MCF 10A (cell line): ENCODE measurements at regions not wholly inside any gene's neighbourhood (a gene's known extent, or its start where the extent isn't known, plus 50 kb on each side); places are given as distances from the start of the nearest gene placed in this dataset.

ENCODE experiments used
- BruUV-seq: library from RNA; stranded (reverse); fragments of 400-500 nt; replicated peaks from 2 replicates; lab custom pipeline; 2021; lab: Mats Ljungman, UMichigan
- CTCF ChIA-PET: fragments of 300-600 bp; sonication (Branson Sonifier 250); formaldehyde crosslinking; extraction: SDS; loops from one replicate; lab custom pipeline; 2021; ENCODE audit warnings: antibody characterized with exemption, inconsistent platforms; lab: Yijun Ruan, JAX
- POLR2A ChIA-PET: fragments of 300-600, 350-650 bp; sonication (Branson Sonifier 250); formaldehyde crosslinking; extraction: SDS; loops from one replicate; lab custom pipeline; 2020; ENCODE audit warnings: antibody characterized with exemption, inconsistent platforms; lab: Yijun Ruan, JAX
- DNase-seq: peaks from one replicate; pipeline ENCODE4 v3.0.0-alpha.2; 2018; ENCODE audit not compliant: unreplicated experiment
- H3K27ac Mint-ChIP-seq: one replicate; pipeline ENCODE4 v1.8.0; 2022; ENCODE audit warnings: mild to moderate bottlenecking, low read depth, mixed read lengths; ENCODE audit not compliant: unreplicated experiment
- H3K27me3 Mint-ChIP-seq: one replicate; pipeline ENCODE4 v1.8.0; 2022; ENCODE audit warnings: mixed read lengths; ENCODE audit not compliant: insufficient read depth, unreplicated experiment
- H3K36me3 Mint-ChIP-seq: one replicate; pipeline ENCODE4 v1.8.0; 2022; ENCODE audit warnings: mild to moderate bottlenecking, moderate library complexity, mixed read lengths; ENCODE audit not compliant: insufficient read depth, unreplicated experiment
- H3K4me1 Mint-ChIP-seq: one replicate; pipeline ENCODE4 v1.8.0; 2022; ENCODE audit warnings: mixed read lengths; ENCODE audit not compliant: insufficient read depth, unreplicated experiment
- H3K4me3 Mint-ChIP-seq: one replicate; pipeline ENCODE4 v1.8.0; 2022; ENCODE audit warnings: mild to moderate bottlenecking, moderate library complexity, mixed read lengths; ENCODE audit not compliant: unreplicated experiment
- H3K9me3 Mint-ChIP-seq: one replicate; pipeline ENCODE4 v1.8.0; 2022; ENCODE audit warnings: mixed read lengths; ENCODE audit not compliant: unreplicated experiment
- intact Hi-C: fragments of 100-400 bp; cut with micrococcal nuclease; formaldehyde crosslinking; loops from 2 replicates; pipeline ENCODE4 v1.14.1; 2022
- TF ChIP-seq, protein P1 (sequence below): fragments of 200-600 bp; IDR thresholded peaks from one replicate; pipeline ENCODE4 v1.8.0; 2022; ENCODE audit warnings: antibody characterized with exemption, mild to moderate bottlenecking; ENCODE audit not compliant: unreplicated experiment

DNA sequence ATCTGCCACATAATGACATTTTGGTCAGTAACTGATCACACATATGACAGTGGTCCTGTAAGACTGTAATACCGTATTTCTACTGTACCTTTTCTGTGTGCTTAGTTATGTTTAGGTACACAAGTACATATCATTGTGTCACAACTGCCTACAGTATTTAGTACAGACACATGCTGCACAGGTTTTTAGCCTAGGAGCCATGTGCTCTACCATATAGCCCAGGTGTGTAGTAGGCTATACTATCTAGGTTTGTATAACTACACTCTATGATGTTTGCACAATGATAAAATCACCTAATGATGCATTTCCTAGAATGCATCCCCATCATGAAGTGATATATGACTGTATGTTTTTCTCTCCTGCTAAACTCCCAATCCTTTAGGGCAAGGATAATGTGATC is 61.2 kb upstream of the MIR17HG start:
- Mint-ChIP-seq H3K4me3 (no peak overlapping the region), H3K36me3 (no peaks in the 10 kb centered on the region), H3K27ac (no peak overlapping the region), H3K4me1 (no peaks in the 10 kb centered on the region), H3K9me3 (no peaks in the 10 kb centered on the region), H3K27me3 (peaks cover 84% of the 10 kb centered on the region)
- intact Hi-C loops = no loop called here
- TF ChIP-seq, protein P1, sequence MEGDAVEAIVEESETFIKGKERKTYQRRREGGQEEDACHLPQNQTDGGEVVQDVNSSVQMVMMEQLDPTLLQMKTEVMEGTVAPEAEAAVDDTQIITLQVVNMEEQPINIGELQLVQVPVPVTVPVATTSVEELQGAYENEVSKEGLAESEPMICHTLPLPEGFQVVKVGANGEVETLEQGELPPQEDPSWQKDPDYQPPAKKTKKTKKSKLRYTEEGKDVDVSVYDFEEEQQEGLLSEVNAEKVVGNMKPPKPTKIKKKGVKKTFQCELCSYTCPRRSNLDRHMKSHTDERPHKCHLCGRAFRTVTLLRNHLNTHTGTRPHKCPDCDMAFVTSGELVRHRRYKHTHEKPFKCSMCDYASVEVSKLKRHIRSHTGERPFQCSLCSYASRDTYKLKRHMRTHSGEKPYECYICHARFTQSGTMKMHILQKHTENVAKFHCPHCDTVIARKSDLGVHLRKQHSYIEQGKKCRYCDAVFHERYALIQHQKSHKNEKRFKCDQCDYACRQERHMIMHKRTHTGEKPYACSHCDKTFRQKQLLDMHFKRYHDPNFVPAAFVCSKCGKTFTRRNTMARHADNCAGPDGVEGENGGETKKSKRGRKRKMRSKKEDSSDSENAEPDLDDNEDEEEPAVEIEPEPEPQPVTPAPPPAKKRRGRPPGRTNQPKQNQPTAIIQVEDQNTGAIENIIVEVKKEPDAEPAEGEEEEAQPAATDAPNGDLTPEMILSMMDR = no peak
- CTCF ChIA-PET = no interaction called here
- no peak for DNase-seq
- POLR2A ChIA-PET = no interaction called here
- no TSS peak for BruUV-seq

DNA sequence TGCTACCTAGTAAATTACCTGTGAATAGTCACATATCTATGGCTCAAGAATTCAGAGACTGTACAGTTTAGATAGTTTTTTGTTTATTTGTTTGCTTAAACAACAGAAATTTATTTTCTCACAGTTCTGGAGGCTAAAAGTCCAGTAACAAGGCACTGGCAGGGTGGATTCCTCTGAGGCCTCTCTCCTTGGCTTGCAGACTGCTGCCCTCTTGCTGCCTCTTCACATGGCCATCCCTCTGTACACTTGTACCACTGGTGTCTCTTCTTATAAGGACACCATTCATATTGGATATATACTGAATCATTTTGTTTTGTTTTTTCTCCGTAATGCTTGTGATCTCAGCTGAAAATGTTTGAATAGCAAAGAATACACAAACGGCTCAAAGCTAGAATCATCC is 56.4 kb upstream of the MIR17HG start:
- TF ChIP-seq, protein P1 = no peak
- H3K36me3 Mint-ChIP-seq = no peaks in the 10 kb centered on the region
- peaks cover 79% of the 10 kb centered on the region for H3K27me3 Mint-ChIP-seq
- no peak overlapping the region for H3K27ac Mint-ChIP-seq
- DNase-seq = no peak
- no peak overlapping the region for H3K4me3 Mint-ChIP-seq
- no TSS peak for BruUV-seq
- ChIA-PET CTCF (no interaction called here), POLR2A (no interaction called here)
- H3K4me1 Mint-ChIP-seq = no peaks in the 10 kb centered on the region
- intact Hi-C loops = no loop called here
- no peaks in the 10 kb centered on the region for H3K9me3 Mint-ChIP-seq

GRCh38 chr13:91292630-91293221 is 54.8 kb upstream of the MIR17HG start:
- H3K36me3 Mint-ChIP-seq = no peaks in the 10 kb centered on the region
- H3K4me1 Mint-ChIP-seq = no peaks in the 10 kb centered on the region
- BruUV-seq = no TSS peak
- intact Hi-C loops = no loop called here
- H3K27me3 Mint-ChIP-seq = peaks cover 86% of the 10 kb centered on the region
- DNase-seq = no peak
- H3K4me3 Mint-ChIP-seq = no peak overlapping the region
- TF ChIP-seq, protein P1 = no peak
- H3K27ac Mint-ChIP-seq = no peak overlapping the region
- CTCF ChIA-PET = no interaction called here
- H3K9me3 Mint-ChIP-seq = no peaks in the 10 kb centered on the region
- POLR2A ChIA-PET = no interaction called here

DNA sequence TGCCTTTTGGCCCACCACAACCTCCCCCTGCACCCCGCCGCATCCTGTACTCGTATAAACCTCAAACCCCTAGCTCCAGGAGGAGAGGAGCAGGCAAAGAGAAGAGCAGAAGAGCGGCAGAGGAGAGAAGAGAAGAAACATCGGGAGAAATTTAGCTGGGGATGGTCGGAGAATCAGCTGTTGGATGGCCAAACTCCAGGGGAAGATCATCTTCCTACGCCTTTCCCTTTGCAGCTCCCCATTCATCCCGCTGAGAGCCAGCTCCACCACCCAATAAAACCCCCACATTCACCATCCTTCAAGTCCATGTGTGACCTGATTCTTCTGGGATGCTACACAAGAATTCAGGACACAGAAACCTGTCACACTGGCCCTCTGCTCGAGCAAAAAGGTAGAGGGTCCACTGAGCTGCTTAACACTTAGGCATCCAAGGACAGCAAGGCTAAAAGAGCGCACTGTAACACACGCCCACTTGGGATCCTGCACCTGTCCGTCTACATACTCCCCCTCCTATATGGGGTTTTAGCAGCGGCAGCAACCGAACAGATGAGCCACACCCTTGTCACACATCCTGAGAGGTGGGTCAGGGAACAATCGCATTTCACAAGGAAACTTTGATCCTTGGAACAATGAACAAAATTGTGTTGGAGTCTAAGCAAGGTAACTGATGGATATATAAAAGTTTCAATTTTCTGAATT is 51.6 kb upstream of the MIR17HG start:
- no peak overlapping the region for H3K27ac Mint-ChIP-seq
- BruUV-seq = no TSS peak
- DNase-seq = no peak
- TF ChIP-seq, protein P1 = no peak
- CTCF ChIA-PET = interaction anchor here (0.6 kb wide), 2 partner anchors 51 to 383 kb away, joined by 3 to 4 read pairs; no protein-coding TSS in a partner anchor
- no peaks in the 10 kb centered on the region for H3K4me1 Mint-ChIP-seq
- H3K4me3 Mint-ChIP-seq = no peak overlapping the region
- POLR2A ChIA-PET = interaction anchor here (0.6 kb wide), 1 partner anchor 78 kb away, joined by 3 read pairs; no protein-coding TSS in a partner anchor
- intact Hi-C loops = no loop called here
- H3K27me3 Mint-ChIP-seq = peaks cover 82% of the 10 kb centered on the region
- no peaks in the 10 kb centered on the region for H3K36me3 Mint-ChIP-seq
- H3K9me3 Mint-ChIP-seq = no peaks in the 10 kb centered on the region
